ENCODE measurements at regions not wholly inside any gene's neighbourhood (a gene's known extent, or its start where the extent isn't known, plus 50 kb on each side); places are given as distances from the start of the nearest gene placed in this dataset.
A peak's percentile ranks its signal among the peaks of the same experiment; 100 is the strongest.

GRCh38 chr4:130080872-130081451 is 985.0 kb downstream of the C4orf33 start:
- no peak for DNase-seq

DNA sequence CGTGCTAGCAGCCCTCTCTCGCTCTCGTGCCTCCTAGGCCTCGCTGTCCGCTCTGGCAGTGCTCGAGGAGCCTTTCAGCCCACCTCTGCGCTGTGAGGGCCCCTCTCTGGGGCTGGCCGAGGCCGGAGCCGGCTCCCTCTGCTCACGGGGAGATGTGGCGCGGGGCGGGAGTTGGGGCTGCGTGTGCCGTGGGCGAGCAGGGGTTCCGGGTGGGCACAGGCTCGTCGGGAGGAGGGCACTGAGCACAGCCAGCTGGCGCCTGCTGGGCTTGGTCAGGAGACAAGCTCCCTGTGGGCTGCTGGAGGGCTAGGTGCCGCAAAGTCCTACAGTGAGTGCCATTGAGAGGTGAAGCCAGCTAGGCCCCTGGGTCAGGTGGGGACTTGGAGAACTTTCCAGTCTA is 994.5 kb downstream of the C4orf33 start:
- DNase-seq = no peak

GRCh38 chr4:130092187-130093015 is 996.4 kb downstream of the C4orf33 start:
- DNase-seq = no peak

GRCh38 chr4:130099105-130099504 is 1003.2 kb downstream of the C4orf33 start:
- no peak for DNase-seq

DNA sequence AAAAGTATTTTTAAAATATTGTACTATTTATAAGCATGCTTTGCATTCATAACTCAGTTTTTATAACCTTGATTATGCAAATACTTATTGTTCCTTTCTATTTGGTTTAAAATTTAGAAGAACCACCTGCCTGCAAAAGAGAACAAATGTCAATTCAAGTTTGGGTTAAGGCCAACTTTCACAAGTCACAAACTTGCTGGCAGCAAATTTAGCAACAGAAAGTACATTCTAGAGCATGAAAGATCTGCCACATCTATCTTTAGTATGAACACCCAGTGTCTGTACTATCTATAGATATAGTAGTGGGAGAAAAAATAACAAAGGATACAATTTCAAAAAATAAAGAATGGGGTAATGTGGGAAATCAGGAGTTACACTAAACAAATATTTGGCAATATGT is 1014.2 kb downstream of the C4orf33 start:
- no peak for DNase-seq

DNA sequence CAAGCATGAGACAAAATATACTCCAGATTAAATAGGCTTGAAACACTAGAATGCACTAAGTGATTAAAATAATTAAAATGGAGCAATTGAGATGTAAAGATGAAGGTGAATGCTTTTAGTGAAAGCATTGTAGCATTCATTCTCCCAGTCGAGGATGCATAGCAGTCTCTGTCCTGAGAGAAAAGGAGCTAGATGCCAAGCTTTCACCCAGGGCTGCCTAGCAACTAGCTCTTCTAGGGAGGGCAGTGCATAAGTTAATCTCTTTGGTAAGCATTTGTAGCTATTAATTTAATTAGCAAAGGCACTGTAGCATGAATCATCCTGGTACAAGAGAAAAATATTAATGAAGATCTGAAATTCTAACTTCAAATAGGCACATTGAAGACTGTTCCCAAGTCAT is 1014.8 kb downstream of the C4orf33 start:
- no peak for DNase-seq

- DNase-seq = no peak
Observed at GRCh38 chr4:130124066-130124465, 1028.1 kb downstream of the C4orf33 start.

DNA sequence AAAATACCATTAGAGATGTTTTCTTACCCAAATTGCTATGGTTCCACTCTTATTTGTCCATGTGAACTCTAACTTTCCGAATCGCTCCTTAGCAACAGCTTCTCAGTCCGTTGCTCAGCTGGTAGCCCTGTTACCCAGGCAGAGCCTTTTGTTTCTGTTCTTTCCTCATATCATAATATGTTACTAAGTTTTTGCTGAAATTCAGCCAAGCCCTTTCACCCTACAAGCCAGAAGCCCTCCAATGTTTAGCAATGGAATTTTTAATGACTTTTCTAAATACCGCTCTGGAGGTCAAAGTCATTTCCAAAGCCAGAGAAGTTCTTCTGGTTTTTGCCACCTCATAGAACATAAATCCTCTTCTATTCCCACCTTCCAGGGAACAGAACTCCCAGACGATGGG is 1029.5 kb downstream of the C4orf33 start:
- DNase-seq = no peak

DNA sequence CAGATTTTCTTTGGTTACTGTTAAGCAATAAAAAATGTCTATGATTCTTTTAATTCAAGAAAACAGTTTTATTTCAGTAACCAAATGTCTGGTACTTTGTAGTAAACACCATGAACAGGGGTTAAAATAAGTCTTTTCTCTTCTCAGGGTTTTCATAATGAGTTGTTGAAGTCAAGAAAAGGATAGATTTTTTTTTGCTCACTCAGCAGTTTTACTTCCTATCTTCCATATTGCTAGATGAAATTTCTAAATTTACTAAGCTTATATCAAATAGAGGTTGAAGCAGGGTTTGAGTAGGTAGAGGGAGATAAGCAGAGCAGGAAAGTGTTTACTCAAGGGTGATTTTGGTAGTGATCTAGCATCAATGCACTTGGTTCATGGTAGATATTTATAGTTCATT is 1031.3 kb downstream of the C4orf33 start:
- DNase-seq = no peak

- no peak for DNase-seq
Observed at GRCh38 chr4:130131536-130131935, 1035.6 kb downstream of the C4orf33 start.

GRCh38 chr4:130141651-130142050 is 1045.7 kb downstream of the C4orf33 start:
- DNase-seq = no peak

- no peak for DNase-seq
Observed at GRCh38 chr4:130143656-130144055, 1047.7 kb downstream of the C4orf33 start.

DNA sequence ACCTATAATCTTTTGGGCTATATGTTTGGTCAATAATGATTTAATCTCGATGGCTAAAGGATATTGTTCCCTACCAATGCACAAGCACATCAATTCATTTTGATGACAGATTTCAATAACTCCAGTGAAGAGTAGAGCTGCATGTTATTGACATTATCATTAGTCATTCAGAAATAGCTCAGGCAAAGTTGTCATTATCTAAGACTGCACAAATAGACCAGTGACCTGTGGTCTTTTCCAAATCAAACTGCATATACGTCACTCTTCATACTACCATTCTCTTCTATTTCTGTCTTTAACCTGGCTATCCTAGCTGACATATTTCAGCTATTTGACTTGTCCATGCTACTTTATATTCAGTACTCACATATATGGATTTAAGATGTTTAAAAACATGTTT is 1050.8 kb downstream of the C4orf33 start:
- DNase-seq = peak; percentile 20

- DNase-seq = no peak
Observed at GRCh38 chr4:130147641-130148040, 1051.7 kb downstream of the C4orf33 start.

DNA sequence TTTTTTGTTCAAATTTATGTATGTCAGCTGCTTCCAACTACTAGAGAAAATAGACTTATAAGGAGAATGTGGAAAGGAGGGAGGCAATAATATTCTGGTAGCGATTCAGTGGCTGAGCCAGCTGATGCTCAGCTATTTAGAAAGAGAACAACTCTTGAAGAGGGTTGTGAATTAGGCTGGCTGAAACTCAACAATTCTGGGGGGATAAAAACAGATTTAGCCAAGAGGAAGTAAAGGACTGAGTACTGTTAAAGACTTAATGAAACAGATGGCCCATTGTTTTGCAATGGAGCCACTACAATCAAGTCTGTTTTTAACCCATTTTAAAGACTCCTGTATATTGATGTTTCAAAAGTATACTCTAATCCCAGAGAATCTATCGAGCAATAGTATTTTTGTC is 1058.9 kb downstream of the C4orf33 start:
- DNase-seq = no peak

- DNase-seq = no peak
Observed at GRCh38 chr4:130163701-130164100, 1067.7 kb downstream of the C4orf33 start.

DNA sequence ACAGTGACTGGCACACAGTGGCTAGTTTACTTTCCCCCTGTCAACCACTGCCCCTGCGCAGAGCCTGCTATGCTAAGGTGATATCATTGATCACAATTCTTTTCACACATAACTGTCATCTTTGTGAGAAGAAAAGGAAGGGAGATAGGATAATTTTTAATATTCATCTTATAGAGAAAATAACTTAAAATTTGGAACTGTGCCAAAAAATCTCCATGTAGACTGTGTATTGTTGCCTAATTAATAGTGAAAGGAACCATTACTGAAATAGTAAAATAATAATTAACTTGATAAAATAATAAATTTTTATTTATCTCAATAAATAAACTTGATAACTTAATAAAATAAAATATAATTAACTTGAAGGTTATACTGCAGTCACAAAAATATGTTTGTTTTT is 1069.4 kb downstream of the C4orf33 start:
- DNase-seq = no peak

DNA sequence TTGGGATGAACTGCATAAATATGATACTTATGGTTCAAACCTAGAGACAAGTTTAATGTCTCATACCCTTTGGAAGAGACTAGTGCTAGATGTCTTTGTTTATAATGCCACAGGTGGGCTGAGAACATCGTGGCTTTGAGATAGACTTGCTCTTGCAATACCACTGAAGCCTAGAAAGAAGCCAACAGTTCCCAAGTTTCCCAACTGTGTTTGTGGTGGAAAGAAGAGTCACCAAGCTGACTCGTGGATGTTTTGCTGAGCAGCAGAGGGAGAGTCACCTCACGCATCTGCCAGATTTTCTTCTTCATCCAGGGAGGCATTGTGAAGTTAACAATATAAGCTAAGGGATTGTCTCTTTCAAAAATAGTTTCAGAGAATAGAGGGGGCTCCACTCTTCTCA is 1076.2 kb downstream of the C4orf33 start:
- DNase-seq = no peak

DNA sequence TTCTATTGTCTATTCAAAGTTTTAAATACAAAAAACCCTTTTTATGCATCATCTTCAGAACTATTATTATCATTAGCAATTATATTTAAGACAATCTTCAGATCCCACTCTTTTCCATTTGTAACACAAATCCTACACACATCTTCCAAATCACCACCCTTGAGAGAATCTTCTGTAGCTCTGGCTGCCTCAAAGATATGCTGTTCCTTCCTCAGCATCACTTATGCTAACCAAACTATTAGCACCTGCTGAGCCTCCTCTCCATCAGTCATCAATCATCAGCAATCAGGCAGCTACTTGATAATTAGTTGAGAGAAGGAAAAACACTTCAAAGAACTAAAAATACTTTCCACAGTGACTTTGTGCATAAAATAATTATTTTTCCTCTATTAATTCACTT is 1082.2 kb downstream of the C4orf33 start:
- no peak for DNase-seq

GRCh38 chr4:130183096-130183495 is 1087.1 kb downstream of the C4orf33 start:
- DNase-seq = no peak

DNA sequence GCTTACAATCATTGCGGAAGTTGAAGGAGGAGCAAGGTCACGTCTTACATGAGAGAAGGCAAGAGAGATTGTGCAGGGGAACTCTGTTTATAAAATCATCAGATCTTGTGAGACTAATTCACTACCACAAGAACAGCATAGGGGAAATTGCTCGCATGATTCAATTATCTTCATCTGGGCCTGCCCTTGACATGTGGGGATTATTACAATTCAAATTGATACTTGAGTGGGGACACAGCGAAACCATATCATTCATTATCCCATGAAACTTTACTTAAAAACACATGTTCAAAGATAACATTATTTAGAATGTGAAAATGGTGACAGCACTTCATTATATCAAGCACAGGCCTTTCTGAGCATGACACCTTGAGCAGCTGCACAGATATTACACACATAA is 1087.8 kb downstream of the C4orf33 start:
- DNase-seq = no peak

GRCh38 chr4:130185123-130185522 is 1089.2 kb downstream of the C4orf33 start:
- no peak for DNase-seq

GRCh38 chr4:130186931-130187330 is 1091.0 kb downstream of the C4orf33 start:
- DNase-seq = no peak

GRCh38 chr4:130187587-130187986 is 1091.6 kb downstream of the C4orf33 start:
- no peak for DNase-seq

GRCh38 chr4:130192787-130193186 is 1096.8 kb downstream of the C4orf33 start:
- no peak for DNase-seq

Data from NCI-H2227 treated with DMSO at 0.1 percent for 48 hours (cell line).